NCI-H146 treated with DMSO at 0.1 percent for 48 hours (cell line): ENCODE measurements at regions not wholly inside any gene's neighbourhood (a gene's known extent, or its start where the extent isn't known, plus 50 kb on each side); places are given as distances from the start of the nearest gene placed in this dataset.
"Not testable (repeated sequence)": the region's sequence is repeated elsewhere in the genome, so short reads cannot be mapped to it uniquely, and the experiment has no call there.

ENCODE experiments used
- DNase-seq: peaks from one replicate; lab custom pipeline; 2025; ENCODE audit not compliant: unreplicated experiment; lab: John Stamatoyannopoulos, UW

DNA sequence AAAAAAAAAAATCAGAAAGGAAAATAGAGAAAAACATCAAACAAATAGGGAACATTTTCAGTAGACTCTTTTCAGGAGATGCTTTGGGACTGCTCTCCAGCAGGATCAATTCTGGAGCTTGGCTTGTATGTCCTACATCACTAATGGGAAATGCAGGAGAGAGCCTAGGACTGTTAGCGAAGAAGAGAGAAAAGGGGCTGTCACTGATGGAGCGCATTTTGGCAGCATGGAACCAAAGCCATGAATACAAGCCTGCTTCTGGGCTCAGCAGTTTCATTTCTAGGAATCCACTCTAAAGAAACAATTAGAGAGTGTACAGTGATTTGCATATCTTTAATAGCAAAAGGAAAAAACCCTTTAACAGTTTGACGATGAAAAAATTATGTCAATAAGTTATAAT is 203.9 kb downstream of the NUFIP1 start:
- DNase-seq, result no peak

DNA sequence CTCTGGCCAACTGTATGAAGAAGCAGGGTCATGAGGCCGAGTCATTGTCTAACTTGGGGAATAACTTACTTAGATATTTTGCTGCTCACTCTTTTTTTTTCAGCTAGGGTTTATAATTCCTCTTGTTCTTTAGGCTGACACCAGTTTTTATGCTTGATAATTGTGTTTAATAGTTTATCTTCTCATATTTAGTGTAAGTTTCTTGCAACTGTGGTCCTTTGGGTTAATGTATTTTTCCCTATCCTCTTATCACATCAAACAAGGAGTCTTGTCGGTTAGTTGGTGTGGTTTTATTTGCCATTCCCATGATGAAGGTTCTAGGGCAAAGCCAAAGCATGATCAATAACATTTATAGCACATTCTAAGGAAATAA is 204.6 kb downstream of the NUFIP1 start:
- no peak for DNase-seq

DNA sequence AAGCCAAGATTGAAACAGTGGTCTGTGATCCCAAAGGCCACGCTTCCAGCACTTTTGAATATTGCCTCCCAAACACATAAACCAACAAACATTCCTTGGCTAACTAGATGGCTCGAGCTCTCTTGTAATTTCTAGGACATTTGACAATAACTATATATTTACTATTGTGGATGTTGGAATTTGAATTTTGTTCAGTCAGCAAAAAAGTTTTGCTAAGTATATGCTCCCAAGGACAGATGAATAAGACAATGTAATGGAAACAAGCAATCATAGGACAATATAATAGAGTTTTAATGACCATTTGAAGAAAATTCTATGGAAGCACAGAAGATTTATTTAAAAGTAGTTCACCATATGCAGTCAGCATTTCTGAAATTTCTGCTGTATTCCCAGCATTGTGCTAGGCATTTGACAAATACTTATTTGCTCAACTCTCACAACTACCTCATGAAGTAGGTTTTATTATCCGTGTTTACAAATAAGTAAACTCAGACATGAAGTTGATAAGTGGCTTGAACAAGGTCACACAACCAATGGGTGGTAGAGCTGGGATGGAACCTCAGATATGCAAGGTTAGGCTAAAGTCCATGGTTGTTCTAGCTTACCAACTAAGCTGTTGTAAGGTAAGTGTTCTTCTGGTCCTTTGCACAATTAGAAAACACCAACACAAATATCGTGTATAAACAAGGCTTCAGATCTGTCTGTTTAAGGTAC is 205.1 kb downstream of the NUFIP1 start:
- DNase-seq, result no peak

DNA sequence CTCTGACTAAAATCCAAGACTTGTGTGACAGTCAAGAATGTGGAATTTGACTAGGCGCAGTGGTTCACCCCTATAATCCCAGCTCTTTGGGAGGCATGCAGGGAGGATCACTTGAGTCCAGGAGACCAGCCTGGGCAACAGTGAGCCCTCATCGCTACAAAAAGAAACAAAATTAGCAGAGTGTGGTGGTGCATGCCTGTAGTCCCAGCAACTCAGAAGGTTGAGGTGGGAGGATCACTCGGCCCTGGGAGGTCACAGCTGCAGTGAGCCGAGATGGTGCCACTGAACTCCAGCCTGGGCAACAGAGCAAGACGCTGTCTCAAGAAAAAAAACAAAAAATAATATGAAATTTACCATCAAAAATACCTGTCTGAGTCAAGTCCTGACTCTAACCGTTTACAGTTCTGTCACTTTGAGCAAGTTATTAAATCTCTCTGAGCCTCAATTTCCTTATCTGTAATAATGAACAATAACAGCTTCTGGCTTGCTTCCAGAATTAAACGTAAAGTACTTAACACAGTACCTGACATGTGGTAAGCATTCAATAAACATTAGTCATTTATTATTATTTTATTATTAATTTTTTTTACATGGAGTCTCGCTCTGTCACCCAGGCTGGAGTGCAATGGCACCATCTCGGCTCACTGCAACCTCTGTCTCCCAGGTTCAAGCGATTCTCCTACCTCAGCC is 204.6 kb upstream of the TSC22D1 start:
- no peak for DNase-seq

DNA sequence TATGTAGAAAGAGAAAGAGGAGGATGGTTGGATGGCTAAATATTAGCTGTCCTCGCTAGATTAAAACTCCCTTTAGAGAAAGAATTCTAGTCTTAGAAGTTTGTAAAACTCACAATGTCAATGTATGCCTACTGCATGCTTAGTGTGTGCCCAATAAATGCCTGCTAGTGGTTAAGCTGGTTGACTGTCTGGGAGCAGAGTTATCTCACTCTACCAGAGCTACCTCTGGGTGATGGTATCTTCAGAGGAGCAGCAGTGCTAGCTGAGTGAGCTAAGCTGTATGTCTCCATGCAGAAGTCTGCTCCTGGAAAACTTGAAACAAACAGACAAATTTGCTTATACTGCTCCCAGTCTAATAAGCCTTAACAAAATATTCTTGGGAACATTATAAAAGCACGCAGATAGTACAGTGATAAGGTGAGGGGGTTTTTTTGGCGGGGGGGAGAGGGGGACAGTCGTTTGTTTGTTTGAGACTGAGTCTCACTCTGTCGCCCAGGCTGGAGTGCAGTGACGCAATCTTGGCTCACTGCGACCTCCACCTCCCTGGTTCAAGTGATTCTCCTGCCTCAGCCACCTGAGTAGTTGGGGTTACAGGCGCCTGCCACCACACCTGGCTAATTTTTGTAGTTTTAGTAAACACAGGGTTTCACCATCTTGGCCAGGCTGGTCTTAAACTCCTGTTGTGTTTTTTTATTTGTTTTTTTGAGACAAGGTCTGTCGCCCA is 202.8 kb upstream of the TSC22D1 start:
- no peak for DNase-seq

DNA sequence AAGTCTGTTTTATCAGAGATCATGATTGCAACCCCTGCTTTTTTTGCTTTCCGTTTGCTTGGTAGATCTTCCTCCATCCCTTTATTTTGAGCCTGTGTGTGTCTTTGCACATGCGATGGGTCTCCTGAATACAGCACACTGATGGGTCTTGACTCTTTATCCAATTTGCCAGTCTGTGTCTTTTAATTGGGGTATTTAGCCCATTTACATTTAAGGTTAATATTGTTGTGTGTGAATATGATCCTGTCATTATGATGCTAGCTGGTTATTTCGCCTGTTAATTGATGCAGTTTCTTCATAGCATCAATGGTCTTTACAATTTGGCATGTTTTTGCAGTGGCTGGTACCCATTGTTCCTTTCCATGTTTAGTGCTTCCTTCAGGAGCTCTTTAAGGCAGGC is 199.2 kb upstream of the TSC22D1 start:
- DNase-seq, result not testable (repeated sequence)

DNA sequence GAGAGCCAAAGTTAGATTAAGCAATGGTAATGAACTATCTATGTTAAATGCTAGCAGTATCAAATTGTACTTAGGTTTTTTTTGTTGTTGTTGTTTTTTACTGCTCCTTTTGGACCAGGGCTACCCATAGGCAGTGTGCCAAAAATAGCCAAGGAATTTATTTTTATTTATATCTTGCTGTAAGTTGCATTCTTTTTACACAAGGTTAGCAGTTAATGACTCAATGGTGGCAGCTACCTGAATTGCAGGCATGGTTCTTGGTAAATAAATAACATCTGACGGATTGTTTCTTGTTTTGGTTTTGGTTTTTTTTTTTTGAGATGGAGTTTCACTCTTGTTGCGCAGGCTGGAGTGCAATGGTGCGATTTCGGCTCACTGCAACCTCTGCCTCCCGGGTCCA is 194.8 kb upstream of the TSC22D1 start:
- DNase-seq, result no peak

DNA sequence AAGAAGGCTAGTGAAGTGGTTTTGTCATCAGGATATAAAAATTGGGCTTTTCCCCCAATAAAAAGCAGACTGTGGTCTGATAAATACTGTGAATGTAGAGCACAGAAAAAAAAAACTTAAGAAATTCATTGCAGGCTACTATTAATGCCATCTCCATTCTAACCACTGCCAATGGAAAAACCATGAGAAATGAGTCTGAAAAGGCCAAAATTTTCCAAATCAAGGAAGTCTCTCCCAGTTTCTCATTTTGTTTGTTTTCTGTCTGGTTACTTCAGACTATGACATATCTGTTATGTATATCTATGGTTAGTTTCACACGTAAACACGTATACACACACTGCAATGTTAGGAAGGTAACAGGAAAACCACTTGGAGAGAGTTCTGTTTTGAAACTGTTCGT is 193.6 kb upstream of the TSC22D1 start:
- no peak for DNase-seq

DNA sequence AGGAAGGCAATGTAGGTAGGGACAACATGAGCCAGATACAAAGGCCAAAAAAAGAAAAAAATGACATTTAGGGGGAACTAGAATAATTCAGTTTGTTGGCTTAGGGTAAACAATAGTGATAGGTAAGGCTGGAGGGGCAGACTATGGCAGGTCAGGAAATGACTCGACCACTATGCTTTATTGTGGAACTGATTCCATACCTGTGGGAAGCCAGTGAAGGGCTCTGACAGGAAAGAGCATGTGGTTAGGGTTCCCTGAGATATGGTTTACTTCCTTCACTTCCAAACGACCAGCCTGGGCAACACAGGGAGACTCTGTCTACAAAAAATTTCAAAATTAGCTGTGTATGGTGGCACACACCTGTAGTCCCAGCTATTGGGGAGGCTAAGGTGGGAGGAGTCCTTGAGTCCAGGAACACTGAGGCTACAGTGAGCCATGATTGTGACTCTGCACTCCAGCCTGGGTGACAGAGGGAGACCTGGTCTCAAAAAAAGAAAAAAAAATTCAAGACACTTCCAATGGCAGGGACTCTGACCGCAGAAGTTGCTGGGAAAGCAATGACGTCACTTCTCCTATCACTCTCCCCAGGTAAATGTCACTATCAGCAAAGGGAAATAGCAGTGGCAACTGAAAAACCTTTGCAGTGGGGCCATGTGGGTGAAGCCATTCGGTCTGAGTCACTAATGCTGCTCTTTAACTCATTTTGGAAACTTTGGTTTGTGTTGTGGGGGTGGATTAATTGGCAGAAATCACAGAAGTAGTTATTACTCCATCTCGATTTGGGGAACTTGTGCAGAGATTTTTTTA is 192.8 kb upstream of the TSC22D1 start:
- DNase-seq, result no peak

DNA sequence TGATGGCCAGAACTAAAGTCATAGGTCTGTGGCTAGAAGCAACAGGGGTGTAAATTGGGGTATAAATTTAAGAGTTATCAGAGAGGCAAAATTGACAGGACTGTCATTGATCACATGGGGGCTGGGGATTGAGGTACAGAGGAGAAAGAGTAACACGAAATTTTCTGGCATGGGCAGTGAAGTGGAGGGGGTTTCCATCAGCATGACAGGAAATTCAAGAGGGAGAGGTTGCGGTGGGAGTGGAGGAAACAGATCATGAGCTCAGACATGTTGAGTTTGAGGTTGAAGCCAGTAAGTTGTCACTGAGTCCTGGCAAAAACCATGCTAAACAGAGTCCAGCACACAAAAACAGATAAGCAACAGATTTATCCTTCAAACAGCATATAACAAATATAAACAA is 192.1 kb upstream of the TSC22D1 start:
- DNase-seq, result no peak

DNA sequence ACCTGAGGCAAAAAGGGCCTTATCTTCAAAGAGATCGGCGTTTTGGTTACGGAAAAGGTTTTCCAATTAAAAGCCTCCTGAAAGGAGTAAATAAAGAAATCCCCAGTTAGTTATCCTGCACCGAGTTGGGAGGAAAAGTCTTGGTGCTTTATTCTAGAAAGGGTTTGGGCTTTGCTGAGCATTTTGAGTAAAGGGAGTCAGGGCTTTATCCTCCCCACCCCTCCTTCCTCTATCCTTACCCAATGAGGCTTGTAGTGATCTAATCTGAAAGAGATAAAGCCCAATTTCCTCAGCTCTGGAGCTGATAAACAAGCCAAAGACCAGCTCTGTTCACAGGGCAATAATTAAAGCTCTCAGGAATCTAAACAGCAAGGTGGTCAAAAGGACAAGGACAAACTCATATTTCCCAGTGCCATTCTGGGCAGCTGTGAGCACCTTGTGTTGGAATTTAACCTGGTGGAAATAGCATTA is 188.9 kb upstream of the TSC22D1 start:
- no peak for DNase-seq

DNA sequence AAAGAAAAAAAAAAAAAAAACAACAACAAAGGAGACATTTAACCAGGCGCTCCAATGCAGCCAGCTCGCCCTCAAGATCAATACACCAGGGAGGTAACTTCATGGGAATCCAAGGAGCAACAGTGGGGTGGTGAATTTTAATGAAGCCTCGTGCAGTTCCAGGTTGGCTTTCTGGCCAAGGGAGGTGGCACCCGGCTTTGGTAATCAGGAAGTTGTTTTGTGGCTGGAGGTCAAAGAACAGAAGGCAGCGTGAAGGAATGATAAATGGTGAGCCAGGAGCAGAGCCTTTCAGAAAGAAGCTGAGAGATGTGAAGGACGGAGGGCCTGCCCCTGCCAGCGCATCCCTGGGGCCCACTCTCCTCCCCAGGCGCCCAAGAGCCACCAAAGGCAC is 188.2 kb upstream of the TSC22D1 start:
- no peak for DNase-seq

DNA sequence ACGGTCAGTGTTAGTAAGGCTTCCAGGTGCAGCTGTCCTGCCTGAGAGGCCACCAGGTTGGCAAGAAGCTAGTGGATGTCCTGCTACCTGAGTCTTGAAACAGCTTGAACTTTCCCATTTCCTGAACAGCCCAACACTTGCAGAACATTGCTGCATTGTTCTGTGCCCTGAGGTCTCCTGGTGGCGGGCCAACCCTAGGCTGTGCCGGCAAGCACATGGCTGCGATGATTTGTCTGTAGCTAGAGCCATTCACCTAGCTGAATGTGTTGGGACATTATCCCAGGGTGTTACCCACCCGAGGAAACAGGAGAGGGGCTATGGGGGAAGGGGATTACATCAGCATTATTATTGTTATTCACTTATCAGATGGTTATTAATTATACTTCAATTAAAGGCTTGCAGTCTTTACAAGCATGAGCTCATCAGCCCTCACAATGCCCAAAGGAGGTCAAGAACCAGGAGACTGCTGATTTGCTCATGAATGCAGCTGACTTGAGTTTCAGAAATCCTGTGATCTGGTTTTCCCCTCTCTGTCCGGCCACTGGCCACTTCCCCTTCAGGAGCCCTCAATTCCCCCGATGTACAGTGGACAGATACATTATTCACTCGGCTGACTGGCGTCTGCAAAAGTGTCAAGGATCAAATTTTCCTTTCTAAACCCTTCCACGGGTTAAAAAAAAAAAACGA is 187.6 kb upstream of the TSC22D1 start:
- DNase-seq, result no peak

DNA sequence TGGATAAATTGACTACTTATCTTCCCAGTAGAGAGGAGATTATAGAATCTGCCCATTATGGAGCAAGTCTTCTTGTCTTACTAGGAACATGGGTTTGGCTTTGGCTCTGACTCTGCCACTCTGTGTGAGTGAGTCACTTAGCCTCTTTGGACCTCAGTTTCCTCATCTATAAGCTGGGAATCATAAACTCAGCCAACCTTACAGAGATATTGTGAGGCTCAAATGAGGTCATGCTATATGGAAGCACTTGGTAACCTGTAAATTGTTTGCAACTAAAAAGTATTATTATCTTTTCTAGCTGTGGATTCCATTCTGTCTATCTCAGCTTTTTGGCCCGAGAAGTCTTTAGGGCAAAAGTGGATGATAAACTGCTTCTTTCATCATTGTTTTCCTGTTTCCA is 186.8 kb upstream of the TSC22D1 start:
- DNase-seq, result no peak

DNA sequence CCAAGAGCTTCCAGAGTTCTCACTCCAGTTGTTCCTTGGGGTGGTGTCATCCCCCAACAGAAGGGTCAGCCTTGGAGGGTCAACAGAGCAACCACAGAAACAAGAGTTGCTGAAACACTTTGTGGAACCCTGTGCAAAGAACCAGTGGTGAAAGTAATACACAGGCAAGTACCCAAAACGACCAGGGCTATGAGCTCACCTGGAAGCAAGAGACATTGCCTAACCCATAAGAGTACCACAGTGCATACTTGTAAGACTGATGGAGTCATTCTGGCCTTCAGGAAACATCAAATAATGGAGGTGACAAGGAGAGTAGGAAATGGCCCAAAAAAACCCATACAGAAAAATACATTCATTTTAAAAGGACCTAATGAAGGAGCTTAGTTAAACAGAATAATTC is 184.3 kb upstream of the TSC22D1 start:
- no peak for DNase-seq

DNA sequence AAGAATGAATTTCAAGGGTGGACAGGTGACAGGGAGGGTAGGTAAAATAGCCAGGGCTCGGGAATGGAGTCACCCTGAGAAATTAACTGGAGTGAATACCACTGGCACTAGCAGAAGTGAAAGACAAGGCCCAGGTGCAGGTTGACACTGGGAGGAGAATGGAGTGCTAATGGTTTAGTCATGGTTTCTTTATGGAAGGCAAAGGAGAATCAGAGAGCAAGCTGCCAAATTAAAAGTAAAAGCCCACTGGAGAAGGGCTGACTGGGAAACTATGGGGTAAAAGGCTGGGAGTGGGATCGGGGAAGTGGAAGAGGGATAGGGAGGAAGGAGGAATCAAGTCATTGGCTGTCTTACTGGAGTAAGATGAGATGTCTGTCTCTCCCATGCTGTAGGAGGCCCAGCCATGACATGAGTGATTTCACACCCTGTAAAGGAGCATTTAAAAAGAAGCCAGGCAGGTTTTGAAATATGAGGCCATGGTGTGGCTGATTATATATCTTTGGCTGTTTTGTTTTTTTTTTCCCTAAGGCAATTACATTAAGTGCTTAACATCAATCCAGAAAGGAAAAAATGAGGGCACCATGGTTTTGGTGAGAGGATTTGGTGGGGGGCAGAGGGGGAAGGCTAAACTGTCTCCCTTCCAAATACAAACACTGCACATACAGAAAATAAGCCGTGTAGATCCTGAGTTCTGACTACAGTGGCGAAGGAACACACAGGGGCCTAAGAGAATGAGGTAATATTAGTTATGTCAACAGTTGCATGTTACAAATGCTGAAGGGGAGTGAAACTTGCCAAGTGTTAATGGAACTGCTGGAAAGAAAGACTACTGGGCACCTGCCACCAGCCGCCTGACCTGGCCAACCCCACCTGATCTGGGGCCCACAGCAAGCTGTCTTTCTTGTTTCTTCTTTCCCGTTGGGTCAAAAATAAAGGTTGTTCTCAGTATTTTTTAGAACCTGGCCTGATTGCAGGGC is 183.5 kb upstream of the TSC22D1 start:
- DNase-seq, result peak; percentile 45

DNA sequence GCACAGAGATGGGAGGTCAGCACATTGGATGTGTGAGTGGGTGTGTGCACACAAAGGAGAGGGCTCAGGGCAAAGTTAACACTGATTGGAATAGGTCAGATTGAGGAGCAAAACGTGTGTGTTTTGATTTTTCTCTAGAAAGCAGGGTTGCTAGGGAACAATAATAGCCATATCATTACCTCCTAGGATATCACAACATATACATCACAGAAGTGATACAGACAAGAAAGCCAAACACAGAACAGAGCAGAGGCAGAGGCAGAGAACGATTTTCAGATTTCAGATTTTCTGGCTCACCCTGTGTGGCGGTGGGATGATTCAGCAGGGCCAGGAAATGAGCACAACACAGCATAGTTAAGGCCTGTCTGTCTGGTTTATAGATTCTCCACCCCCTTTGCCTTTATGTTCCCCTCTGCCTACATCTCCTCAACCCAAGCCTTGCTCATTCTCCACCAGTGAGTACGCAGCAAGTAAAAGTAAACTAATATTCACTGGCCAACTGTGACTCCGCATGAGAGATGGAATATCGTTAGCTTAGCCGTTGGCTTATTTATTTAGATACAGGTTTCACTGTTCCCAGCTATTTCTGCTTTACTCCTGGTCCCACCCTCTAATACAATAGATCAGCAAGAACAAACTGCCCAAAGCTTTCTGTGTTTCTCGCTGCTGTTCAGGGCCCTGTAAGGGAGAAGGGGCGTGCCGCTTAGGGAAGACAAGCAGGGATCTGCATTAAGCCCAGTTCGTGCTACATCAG is 182.7 kb upstream of the TSC22D1 start:
- DNase-seq, result peak; percentile 25

DNA sequence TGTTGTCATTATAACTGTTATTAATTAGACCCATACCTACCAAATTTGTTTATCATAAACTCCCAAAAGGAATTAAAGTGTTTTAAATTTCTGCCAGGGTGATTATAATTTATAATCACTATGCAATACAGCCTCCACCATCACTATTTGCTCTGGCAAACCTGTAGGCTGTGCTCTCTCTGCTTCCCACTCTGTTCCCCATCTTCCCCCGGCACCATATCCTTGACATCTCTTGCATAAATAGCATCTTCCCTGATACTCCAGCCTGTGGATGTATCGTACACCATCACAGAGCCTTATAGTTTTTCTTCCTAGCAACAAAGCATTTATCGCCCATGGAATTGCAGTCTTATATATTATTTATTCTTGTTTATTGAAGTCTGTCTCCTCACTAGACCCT is 181.5 kb upstream of the TSC22D1 start:
- DNase-seq, result no peak

DNA sequence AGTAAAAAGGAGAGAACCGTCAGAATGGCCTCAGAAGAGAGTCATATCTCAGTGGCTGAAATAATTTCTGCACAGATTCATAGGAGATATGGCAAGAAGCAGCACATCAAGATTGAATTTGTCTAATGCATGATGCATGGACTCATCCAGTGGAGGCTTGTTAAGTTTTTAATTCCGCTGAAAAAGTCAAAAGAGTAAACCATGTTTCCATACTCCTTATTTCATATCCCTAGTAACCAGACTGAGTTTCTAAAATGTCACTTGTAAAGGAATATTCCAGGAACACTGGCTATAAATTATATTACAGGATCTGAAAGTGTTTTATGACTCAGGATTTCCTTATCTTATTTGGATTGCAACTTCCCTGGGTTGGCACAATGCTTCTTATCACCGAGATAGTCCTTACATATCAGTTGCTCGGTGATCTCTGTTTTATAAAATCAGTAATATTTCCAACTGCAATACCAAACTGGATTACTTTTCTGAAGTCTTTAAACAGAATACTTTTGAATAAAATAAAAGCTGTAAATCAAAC is 180.2 kb upstream of the TSC22D1 start:
- DNase-seq, result no peak
